NB4 (cell line): ENCODE measurements at regions not wholly inside any gene's neighbourhood (a gene's known extent, or its start where the extent isn't known, plus 50 kb on each side); places are given as distances from the start of the nearest gene placed in this dataset.

Experiments
- POLR2A ChIP-seq: IDR thresholded peaks from 2 replicates; pipeline ENCODE4 v1.6.1; 2011; ENCODE audit warnings: mild to moderate bottlenecking; ENCODE audit not compliant: insufficient read length; ENCODE audit errors: extremely low read depth
- TF ChIP-seq, protein P1 (sequence below): IDR thresholded peaks from one replicate; pipeline ENCODE4 v1.5.1; 2012; ENCODE audit warnings: low read depth, low read length
- TF ChIP-seq, protein P2 (sequence below): IDR thresholded peaks from 2 replicates; pipeline ENCODE4 v1.6.1; 2011; ENCODE audit warnings: low read depth, low read length

DNA sequence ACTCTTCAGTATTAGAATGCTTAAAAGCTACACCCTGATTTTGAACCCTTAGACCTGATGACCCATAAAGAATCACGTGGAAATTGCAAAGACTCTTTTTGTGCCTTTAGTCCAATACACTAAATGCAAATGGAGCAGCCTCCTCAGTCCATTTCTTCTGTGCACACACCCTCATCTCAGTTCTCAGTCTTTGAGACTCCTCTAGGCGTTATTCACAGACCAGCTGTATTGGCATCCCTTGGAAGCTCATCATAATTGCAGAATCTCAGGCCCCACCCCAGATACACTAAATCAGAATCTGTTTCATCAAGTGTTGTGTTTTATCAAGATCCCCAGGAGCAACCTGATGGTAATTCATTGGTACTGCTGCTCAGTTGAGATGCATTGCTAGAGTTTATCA, 335.0 kb upstream of the ATP5MC3 start:
- TF ChIP-seq POLR2A: no peak
- TF ChIP-seq, protein P1, sequence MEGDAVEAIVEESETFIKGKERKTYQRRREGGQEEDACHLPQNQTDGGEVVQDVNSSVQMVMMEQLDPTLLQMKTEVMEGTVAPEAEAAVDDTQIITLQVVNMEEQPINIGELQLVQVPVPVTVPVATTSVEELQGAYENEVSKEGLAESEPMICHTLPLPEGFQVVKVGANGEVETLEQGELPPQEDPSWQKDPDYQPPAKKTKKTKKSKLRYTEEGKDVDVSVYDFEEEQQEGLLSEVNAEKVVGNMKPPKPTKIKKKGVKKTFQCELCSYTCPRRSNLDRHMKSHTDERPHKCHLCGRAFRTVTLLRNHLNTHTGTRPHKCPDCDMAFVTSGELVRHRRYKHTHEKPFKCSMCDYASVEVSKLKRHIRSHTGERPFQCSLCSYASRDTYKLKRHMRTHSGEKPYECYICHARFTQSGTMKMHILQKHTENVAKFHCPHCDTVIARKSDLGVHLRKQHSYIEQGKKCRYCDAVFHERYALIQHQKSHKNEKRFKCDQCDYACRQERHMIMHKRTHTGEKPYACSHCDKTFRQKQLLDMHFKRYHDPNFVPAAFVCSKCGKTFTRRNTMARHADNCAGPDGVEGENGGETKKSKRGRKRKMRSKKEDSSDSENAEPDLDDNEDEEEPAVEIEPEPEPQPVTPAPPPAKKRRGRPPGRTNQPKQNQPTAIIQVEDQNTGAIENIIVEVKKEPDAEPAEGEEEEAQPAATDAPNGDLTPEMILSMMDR: no peak
- TF ChIP-seq, protein P2, sequence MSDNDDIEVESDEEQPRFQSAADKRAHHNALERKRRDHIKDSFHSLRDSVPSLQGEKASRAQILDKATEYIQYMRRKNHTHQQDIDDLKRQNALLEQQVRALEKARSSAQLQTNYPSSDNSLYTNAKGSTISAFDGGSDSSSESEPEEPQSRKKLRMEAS: no peak
